GM23248 (cell line): ENCODE measurements at regions not wholly inside any gene's neighbourhood (a gene's known extent, or its start where the extent isn't known, plus 50 kb on each side); places are given as distances from the start of the nearest gene placed in this dataset.

Experiments used
- DNase-seq: peaks from one replicate; pipeline ENCODE4 v3.0.0-alpha.2; 2015
- H2AFZ ChIP-seq: fragments of 200-600 bp; sonication (generic); 2 replicates; pipeline ENCODE4 v1.6.1; 2016; ENCODE audit warnings: antibody characterized with exemption
- H3F3A ChIP-seq: fragments of 200-600 bp; sonication (generic); 2 replicates; pipeline ENCODE4 v1.6.1; 2016; ENCODE audit warnings: mild to moderate bottlenecking, antibody characterized with exemption, mixed run types; ENCODE audit not compliant: insufficient read depth
- H3K27ac ChIP-seq: fragments of 200-600 bp; sonication (generic); 2 replicates; pipeline ENCODE4 v1.5.1; 2016; ENCODE audit warnings: mild to moderate bottlenecking
- H3K27me3 ChIP-seq: fragments of 200-600 bp; sonication (generic); replicated peaks from 2 replicates; pipeline ENCODE4 v1.6.1; 2016; ENCODE audit warnings: mild to moderate bottlenecking; ENCODE audit not compliant: insufficient read depth
- H3K36me3 ChIP-seq: fragments of 200-600 bp; sonication (generic); 2 replicates; pipeline ENCODE4 v1.6.1; 2016; ENCODE audit warnings: low read depth, mild to moderate bottlenecking
- H3K4me1 ChIP-seq: fragments of 200-600 bp; sonication (generic); 2 replicates; pipeline ENCODE4 v1.6.1; 2016; ENCODE audit warnings: mild to moderate bottlenecking; ENCODE audit not compliant: insufficient read depth
- H3K4me2 ChIP-seq: fragments of 200-600 bp; sonication (generic); one replicate; pipeline ENCODE4 v1.6.1; 2016; ENCODE audit warnings: mild to moderate bottlenecking; ENCODE audit not compliant: unreplicated experiment
- H3K4me3 ChIP-seq: fragments of 200-600 bp; sonication (generic); 2 replicates; pipeline ENCODE4 v1.5.1; 2016; ENCODE audit warnings: mild to moderate bottlenecking
- H3K79me2 ChIP-seq: fragments of 200-600 bp; sonication (generic); 2 replicates; pipeline ENCODE4 v1.6.1; 2016; ENCODE audit warnings: mild to moderate bottlenecking; ENCODE audit not compliant: insufficient read depth
- H3K9ac ChIP-seq: fragments of 200-600 bp; sonication (generic); 2 replicates; pipeline ENCODE4 v1.6.1; 2016; ENCODE audit warnings: mild to moderate bottlenecking
- H3K9me2 ChIP-seq: fragments of 200-600 bp; sonication (generic); 2 replicates; pipeline ENCODE4 v1.6.1; 2016; ENCODE audit warnings: mixed run types, mild to moderate bottlenecking, moderate library complexity; ENCODE audit not compliant: insufficient read depth
- H3K9me3 ChIP-seq: fragments of 200-600 bp; sonication (generic); one replicate; pipeline ENCODE4 v1.6.1; 2017; ENCODE audit warnings: low read depth
- H4K20me1 ChIP-seq: fragments of 200-600 bp; sonication (generic); 2 replicates; pipeline ENCODE4 v1.6.0; 2016; ENCODE audit not compliant: insufficient read depth
- EZH2 ChIP-seq: fragments of 200-600 bp; sonication (generic); IDR thresholded peaks from 2 replicates; pipeline ENCODE4 v1.6.1; 2018; ENCODE audit warnings: antibody characterized with exemption, mild to moderate bottlenecking; ENCODE audit not compliant: insufficient read depth, poor library complexity, severe bottlenecking
- EZH2phosphoT487 ChIP-seq: fragments of 200-600 bp; sonication (generic); IDR thresholded peaks from 2 replicates; pipeline ENCODE4 v1.6.1; 2018; ENCODE audit warnings: antibody characterized with exemption, moderate library complexity, mild to moderate bottlenecking, low read depth; ENCODE audit not compliant: insufficient read depth
- WGBS, 2 experiments: methylation state at CpG; one replicate each; pipeline ENCODE4 v1.1.6; 2015 to 2017; ENCODE audit warnings: low lambda C conversion rate in 2 of 2, low coverage in 1 of 2; ENCODE audit errors: missing lambda C conversion rate in 2 of 2; 5-methylcytosine and 5-hydroxymethylcytosine counted together
- in situ Hi-C: fragments of 300-500 bp; cut with MboI; formaldehyde crosslinking; loops from 2 replicates; pipeline ENCODE4 v1.15.0; 2020

DNA sequence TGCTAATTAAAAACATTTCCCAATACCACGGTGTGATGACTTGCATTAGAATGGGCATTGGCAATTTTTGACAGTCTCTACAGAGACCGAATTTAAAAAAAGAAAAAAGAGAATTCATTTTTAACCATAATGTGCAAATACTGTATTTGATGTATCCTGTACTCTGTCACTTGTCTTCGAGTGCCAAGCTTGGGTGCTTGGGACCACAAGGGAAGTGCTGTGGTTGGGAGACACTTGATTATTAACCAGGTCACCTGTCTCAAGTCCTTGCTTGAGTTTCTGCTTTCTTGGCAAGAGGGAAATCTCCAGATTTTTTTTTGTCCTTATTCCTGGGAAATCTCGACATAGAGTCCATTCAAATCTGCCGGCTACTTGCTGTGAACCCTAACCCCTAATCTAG, 209.0 kb downstream of the MC4R start:
- H3K27ac ChIP-seq, result no peak overlapping the region
- in situ Hi-C loops, result no loop called here
- H2AFZ ChIP-seq, result no peak overlapping the region
- H3K9me3 ChIP-seq, result no peaks in the 10 kb centered on the region
- no peak for DNase-seq
- no peaks in the 10 kb centered on the region for H3K36me3 ChIP-seq
- no peak overlapping the region for H3K4me2 ChIP-seq
- H3K9ac ChIP-seq, result no peak overlapping the region
- H3K4me3 ChIP-seq, result no peak overlapping the region
- no peaks in the 10 kb centered on the region for H3K79me2 ChIP-seq
- no peaks in the 10 kb centered on the region for H3F3A ChIP-seq
- no peaks in the 10 kb centered on the region for H3K27me3 ChIP-seq
- WGBS, 2 experiments, result 56 to 58% methylated on average over 5 of the region's 5 CpGs
- no peaks in the 10 kb centered on the region for H3K9me2 ChIP-seq
- TF ChIP-seq EZH2 (no peak), EZH2phosphoT487 (no peak)
- H3K4me1 ChIP-seq, result no peaks in the 10 kb centered on the region
- H4K20me1 ChIP-seq, result no peaks in the 10 kb centered on the region

DNA sequence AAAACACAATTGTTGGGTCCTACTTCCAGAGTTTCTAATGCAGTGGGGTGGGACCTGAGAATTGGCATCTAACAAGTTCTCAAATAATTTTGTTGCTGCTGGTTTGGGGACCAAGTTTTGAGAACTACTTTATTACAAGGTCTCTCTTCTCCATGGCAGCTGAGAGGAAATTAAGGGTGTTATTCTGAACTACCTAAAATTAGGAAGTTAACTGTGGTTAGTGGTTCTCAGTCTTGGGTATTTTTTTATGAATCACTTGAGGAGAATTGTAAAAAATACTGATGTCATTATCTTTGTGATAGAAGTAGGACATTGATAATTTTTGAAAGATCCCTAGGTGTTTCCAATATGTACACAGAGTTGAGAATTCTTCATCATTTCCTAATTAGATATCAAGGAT, 210.2 kb downstream of the MC4R start:
- no peaks in the 10 kb centered on the region for H3K36me3 ChIP-seq
- H3K27me3 ChIP-seq, result no peaks in the 10 kb centered on the region
- no peak overlapping the region for H3K9ac ChIP-seq
- H4K20me1 ChIP-seq, result no peaks in the 10 kb centered on the region
- H3K9me2 ChIP-seq, result no peaks in the 10 kb centered on the region
- no peaks in the 10 kb centered on the region for H3K9me3 ChIP-seq
- H3F3A ChIP-seq, result no peaks in the 10 kb centered on the region
- H3K4me3 ChIP-seq, result no peak overlapping the region
- H3K27ac ChIP-seq, result no peak overlapping the region
- in situ Hi-C loops, result no loop called here
- TF ChIP-seq EZH2phosphoT487, result no peak
- TF ChIP-seq EZH2, result no peak
- no peaks in the 10 kb centered on the region for H3K4me1 ChIP-seq
- H2AFZ ChIP-seq, result no peak overlapping the region
- no peak overlapping the region for H3K4me2 ChIP-seq
- DNase-seq, result no peak
- H3K79me2 ChIP-seq, result no peaks in the 10 kb centered on the region

DNA sequence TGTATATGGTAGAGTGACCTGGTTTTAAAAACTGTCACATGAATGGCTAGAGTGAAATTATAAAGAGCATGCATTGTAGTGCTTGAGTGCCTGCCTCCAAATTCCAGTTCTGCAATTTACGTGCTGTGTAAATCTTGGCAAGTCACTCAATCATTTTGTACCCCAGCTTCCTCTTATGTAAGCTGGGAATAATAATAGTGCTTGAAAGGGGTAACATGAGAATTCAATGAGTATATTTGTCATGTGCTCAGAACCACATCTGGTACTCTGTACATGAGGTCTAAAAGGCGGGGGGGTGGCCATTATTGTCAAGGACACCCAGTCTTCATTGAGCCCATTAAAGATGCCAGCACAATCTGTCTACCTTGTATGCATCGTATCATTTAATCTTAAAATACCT, 214.8 kb downstream of the MC4R start:
- no peaks in the 10 kb centered on the region for H3K9me2 ChIP-seq
- WGBS, 2 experiments, result 53 to 57% methylated on average over 3 of the region's 3 CpGs
- no peak for DNase-seq
- no peaks in the 10 kb centered on the region for H3K79me2 ChIP-seq
- no peaks in the 10 kb centered on the region for H3K4me1 ChIP-seq
- no peak overlapping the region for H3K27ac ChIP-seq
- no peaks in the 10 kb centered on the region for H3K27me3 ChIP-seq
- no peak overlapping the region for H3K4me3 ChIP-seq
- no peaks in the 10 kb centered on the region for H4K20me1 ChIP-seq
- no peak for TF ChIP-seq EZH2
- TF ChIP-seq EZH2phosphoT487, result no peak
- no peak overlapping the region for H2AFZ ChIP-seq
- no peaks in the 10 kb centered on the region for H3K36me3 ChIP-seq
- in situ Hi-C loops, result no loop called here
- no peaks in the 10 kb centered on the region for H3K9me3 ChIP-seq
- H3K4me2 ChIP-seq, result no peak overlapping the region
- no peaks in the 10 kb centered on the region for H3F3A ChIP-seq
- H3K9ac ChIP-seq, result no peak overlapping the region

DNA sequence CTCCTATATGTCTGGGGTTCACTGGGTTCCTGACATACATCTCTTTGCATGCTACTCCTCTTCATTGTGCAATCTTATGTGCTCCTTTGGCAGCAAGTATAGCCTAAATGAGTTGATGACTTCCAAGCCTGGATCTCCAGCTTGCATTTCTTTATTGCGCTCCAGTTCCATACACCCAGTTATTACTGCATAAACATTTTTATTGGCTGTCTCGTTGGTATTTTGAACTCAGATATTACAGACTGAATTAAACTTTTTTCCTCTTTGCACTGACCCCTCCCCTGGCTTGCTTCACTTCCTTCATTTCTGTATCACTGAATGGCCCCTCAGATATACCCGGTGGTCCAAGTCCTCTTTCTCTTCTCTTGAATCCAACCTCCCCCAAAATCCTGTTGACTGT, 219.2 kb downstream of the MC4R start:
- DNase-seq, result no peak
- in situ Hi-C loops, result no loop called here
- H3K27me3 ChIP-seq, result no peaks in the 10 kb centered on the region
- H3K36me3 ChIP-seq, result no peaks in the 10 kb centered on the region
- H2AFZ ChIP-seq, result no peak overlapping the region
- H3K9me2 ChIP-seq, result no peaks in the 10 kb centered on the region
- no peak for TF ChIP-seq EZH2
- no peak for TF ChIP-seq EZH2phosphoT487
- no peaks in the 10 kb centered on the region for H4K20me1 ChIP-seq
- no peak overlapping the region for H3K4me3 ChIP-seq
- H3K4me1 ChIP-seq, result no peaks in the 10 kb centered on the region
- H3K9me3 ChIP-seq, result no peaks in the 10 kb centered on the region
- no peaks in the 10 kb centered on the region for H3K79me2 ChIP-seq
- WGBS, 2 experiments, result 77 to 79% methylated on average over 3 of the region's 3 CpGs
- H3K27ac ChIP-seq, result no peak overlapping the region
- H3K9ac ChIP-seq, result no peak overlapping the region
- H3K4me2 ChIP-seq, result no peak overlapping the region
- H3F3A ChIP-seq, result no peaks in the 10 kb centered on the region

DNA sequence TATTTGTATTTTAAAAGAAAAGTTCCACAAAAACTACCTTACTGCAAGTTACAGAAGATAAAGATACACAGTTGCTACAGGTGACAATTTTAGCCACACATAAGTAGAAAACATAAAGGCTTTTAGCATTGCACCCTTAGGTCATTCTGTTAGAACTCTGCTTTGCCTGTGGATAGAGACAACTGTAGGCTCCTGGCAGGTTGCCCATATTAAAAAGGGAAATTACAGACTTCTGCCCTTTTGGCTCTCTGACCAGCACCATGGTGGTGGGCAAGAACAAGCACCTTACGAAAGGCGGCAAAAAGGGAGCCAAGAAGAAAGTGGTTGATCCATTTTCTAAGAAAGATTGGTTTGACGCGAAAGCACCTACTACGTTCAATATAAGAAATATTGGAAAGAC, 223.3 kb downstream of the MC4R start:
- H3K27me3 ChIP-seq, result no peaks in the 10 kb centered on the region
- in situ Hi-C loops, result no loop called here
- no peaks in the 10 kb centered on the region for H4K20me1 ChIP-seq

More for the DNA sequence above, 223.3 kb downstream of the MC4R start:
- H3K27ac ChIP-seq, result no peak overlapping the region
- no peak for DNase-seq
- no peaks in the 10 kb centered on the region for H3K4me1 ChIP-seq
- H3K9me2 ChIP-seq, result no peaks in the 10 kb centered on the region
- no peaks in the 10 kb centered on the region for H3K36me3 ChIP-seq
- no peaks in the 10 kb centered on the region for H3F3A ChIP-seq
- 81 to 91% methylated on average over 5 of the region's 5 CpGs for WGBS, 2 experiments
- no peak overlapping the region for H3K4me2 ChIP-seq
- H3K79me2 ChIP-seq, result no peaks in the 10 kb centered on the region
- no peak overlapping the region for H2AFZ ChIP-seq
- no peak overlapping the region for H3K9ac ChIP-seq
- no peak overlapping the region for H3K4me3 ChIP-seq
- no peaks in the 10 kb centered on the region for H3K9me3 ChIP-seq
- TF ChIP-seq EZH2 (no peak), EZH2phosphoT487 (no peak)
